ENCODE measurements at regions not wholly inside any gene's neighbourhood (a gene's known extent, or its start where the extent isn't known, plus 50 kb on each side); places are given as distances from the start of the nearest gene placed in this dataset.
A peak's percentile ranks its signal among the peaks of the same experiment; 100 is the strongest.

DNA sequence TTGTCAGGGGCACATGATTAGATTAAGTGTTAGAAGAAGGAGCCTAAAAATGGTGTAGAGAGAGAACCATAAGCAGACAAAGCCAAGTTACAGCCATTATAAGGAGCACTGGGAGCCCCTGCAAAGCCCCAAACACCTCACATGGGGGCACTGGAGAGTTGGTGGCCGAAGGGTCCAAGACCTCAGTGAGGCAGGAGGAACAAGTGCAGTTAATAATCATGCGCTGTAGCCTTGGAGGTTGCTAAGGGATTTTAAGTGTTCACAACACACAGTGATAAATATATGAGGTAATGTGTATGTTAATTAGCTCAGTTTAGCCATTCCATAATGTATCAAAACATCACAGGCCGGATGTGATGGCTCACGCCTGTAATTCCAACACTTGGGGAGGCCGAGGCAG is 54.4 kb upstream of the JAM3 start:
- BruUV-seq (replicated peaks) = no TSS peak
- Histone ChIP-seq H3K4ac (ENCODE audit: low read depth, low read length) (no peak overlapping the region), H2BK5ac (ENCODE audit: low read depth, low read length, poor library complexity, severe bottlenecking) (no peak overlapping the region), H3K27me3 (ENCODE audit: control insufficient read depth, insufficient read depth, low read length) (peaks cover 15% of the 10 kb centered on the region), H2AK5ac (ENCODE audit: low read depth, low read length) (no peak overlapping the region), H2BK20ac (ENCODE audit: low read depth, low read length) (no peak overlapping the region), H3K23ac (ENCODE audit: low read depth, low read length) (no peak overlapping the region), H4K5ac (ENCODE audit: low read depth, low read length) (no peak overlapping the region), H4K20me1 (ENCODE audit: insufficient read depth, low read length) (no peaks in the 10 kb centered on the region), H3K9ac (ENCODE audit: low read depth, low read length) (no peak overlapping the region), H3K9me3 (ENCODE audit: control insufficient read depth, insufficient read depth, low read length) (no peaks in the 10 kb centered on the region), H3K4me1 (ENCODE audit: control insufficient read depth, insufficient read depth, low read length) (no peaks in the 10 kb centered on the region), H2AFZ (replicated peaks; ENCODE audit: low read length, poor library complexity) (no peak overlapping the region), H2AK9ac (replicated peaks; ENCODE audit: low read depth, low read length, poor library complexity) (no peak overlapping the region), H3K4me2 (ENCODE audit: low read depth, low read length) (no peak overlapping the region), H3K56ac (ENCODE audit: extremely low read depth, insufficient read depth, low read length) (no peak overlapping the region), H2BK120ac (ENCODE audit: low read depth, low read length) (no peak overlapping the region), H4K8ac (ENCODE audit: low read depth in 2 of 2, low read length in 2 of 2) (no peak overlapping the region), H3K4me3 (ENCODE audit: insufficient read depth, low read depth, low read length) (no peak overlapping the region), H3K79me1 (ENCODE audit: low read depth in 1 of 2, low read length in 2 of 2) (no peaks in the 10 kb centered on the region), H3K27ac (ENCODE audit: insufficient read depth, low read length) (no peak overlapping the region), H3K9me1 (ENCODE audit: insufficient read depth, low read length) (no peaks in the 10 kb centered on the region), H3K36me3 (ENCODE audit: control insufficient read depth, insufficient read depth, low read length) (no peaks in the 10 kb centered on the region), H3K18ac (ENCODE audit: low read depth, low read length) (no peak overlapping the region), H4K91ac (ENCODE audit: insufficient read depth, low read depth, low read length) (no peak overlapping the region), H3K14ac (replicated peaks; ENCODE audit: low read depth, low read length) (no peak overlapping the region), H2BK15ac (ENCODE audit: low read depth, low read length) (no peak overlapping the region)
- TF ChIP-seq POLR2A (IDR thresholded peaks at IDR 0.05; ENCODE audit: low read depth, low read length) = no peak
- TF ChIP-seq, protein P1, sequence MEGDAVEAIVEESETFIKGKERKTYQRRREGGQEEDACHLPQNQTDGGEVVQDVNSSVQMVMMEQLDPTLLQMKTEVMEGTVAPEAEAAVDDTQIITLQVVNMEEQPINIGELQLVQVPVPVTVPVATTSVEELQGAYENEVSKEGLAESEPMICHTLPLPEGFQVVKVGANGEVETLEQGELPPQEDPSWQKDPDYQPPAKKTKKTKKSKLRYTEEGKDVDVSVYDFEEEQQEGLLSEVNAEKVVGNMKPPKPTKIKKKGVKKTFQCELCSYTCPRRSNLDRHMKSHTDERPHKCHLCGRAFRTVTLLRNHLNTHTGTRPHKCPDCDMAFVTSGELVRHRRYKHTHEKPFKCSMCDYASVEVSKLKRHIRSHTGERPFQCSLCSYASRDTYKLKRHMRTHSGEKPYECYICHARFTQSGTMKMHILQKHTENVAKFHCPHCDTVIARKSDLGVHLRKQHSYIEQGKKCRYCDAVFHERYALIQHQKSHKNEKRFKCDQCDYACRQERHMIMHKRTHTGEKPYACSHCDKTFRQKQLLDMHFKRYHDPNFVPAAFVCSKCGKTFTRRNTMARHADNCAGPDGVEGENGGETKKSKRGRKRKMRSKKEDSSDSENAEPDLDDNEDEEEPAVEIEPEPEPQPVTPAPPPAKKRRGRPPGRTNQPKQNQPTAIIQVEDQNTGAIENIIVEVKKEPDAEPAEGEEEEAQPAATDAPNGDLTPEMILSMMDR (conservative IDR thresholded peaks at IDR 0.05; ENCODE audit: low read depth, low read length) = no peak
- no peak for TF ChIP-seq RCOR1 (IDR thresholded peaks at IDR 0.05; ENCODE audit: insufficient replicate concordance, low read length)
- TF ChIP-seq BHLHE40 (IDR thresholded peaks at IDR 0.05; ENCODE audit: low read depth, low read length) = no peak
- TF ChIP-seq SMC3 (IDR thresholded peaks at IDR 0.05; ENCODE audit: low read depth, low read length) = peak; percentile 22; the same call in 1 of the 2 replicates
- TF ChIP-seq, protein P2, sequence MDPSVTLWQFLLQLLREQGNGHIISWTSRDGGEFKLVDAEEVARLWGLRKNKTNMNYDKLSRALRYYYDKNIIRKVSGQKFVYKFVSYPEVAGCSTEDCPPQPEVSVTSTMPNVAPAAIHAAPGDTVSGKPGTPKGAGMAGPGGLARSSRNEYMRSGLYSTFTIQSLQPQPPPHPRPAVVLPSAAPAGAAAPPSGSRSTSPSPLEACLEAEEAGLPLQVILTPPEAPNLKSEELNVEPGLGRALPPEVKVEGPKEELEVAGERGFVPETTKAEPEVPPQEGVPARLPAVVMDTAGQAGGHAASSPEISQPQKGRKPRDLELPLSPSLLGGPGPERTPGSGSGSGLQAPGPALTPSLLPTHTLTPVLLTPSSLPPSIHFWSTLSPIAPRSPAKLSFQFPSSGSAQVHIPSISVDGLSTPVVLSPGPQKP (IDR thresholded peaks at IDR 0.05; ENCODE audit: borderline replicate concordance, low read depth, low read length) = no peak
- TF ChIP-seq NFE2L2 (IDR thresholded peaks at IDR 0.05; ENCODE audit: low read depth, low read length) = no peak
- TF ChIP-seq MXI1 (IDR thresholded peaks at IDR 0.05; ENCODE audit: borderline replicate concordance, low read depth, low read length) = no peak
- peak; percentile 34 for TF ChIP-seq RAD21 (IDR thresholded peaks at IDR 0.05; ENCODE audit: low read length)
- dilution Hi-C loops (cut with HindIII; ENCODE audit: low sequenced_read_pairs, unreplicated experiment) (no loop called here), intact Hi-C loops (cut with micrococcal nuclease) (no loop called here), in situ Hi-C loops (cut with MboI; ENCODE audit: low sequenced_read_pairs) (no loop called here)
- ATAC-seq (ENCODE audit: low read depth) = no peak; the same call in 1 of the 2 replicates
- CTCF ChIA-PET = no interaction called here
- POLR2A ChIA-PET (ENCODE audit: unreplicated experiment) = no interaction called here
- no peak for DNase-seq
- no CpG with 5 or more reads among the region's 5 CpGs for WGBS, 2 experiments (ENCODE audit: extremely low coverage in 2 of 2, insufficient read length in 1 of 2)
